Prostate gland (tissue), 2 donors: ENCODE measurements at regions not wholly inside any gene's neighbourhood (a gene's known extent, or its start where the extent isn't known, plus 50 kb on each side); places are given as distances from the start of the nearest gene placed in this dataset.

Experiments used
- DNase-seq: peaks from one replicate; pipeline ENCODE4 v3.0.0-alpha.2; 2019; ENCODE audit warnings: low spot score
- H3K27ac ChIP-seq, 2 donors: fragments of 200-600 bp; sonication (generic); 2 replicates each; pipeline ENCODE4 v1.5.1; 2017 to 2019
- H3K27me3 ChIP-seq: fragments of 200-600 bp; sonication (generic); replicated peaks from 2 replicates; pipeline ENCODE4 v1.5.1; 2019; ENCODE audit not compliant: insufficient read depth
- H3K36me3 ChIP-seq, 2 donors: fragments of 200-600 bp; sonication (generic); 1 replicate in 1 of 2; 2 replicates in 1 of 2; pipeline versions ENCODE4 v1.5.1 to v1.8.1; 2017 to 2019
- H3K4me1 ChIP-seq: fragments of 200-600 bp; sonication (generic); replicated peaks from 2 replicates; pipeline ENCODE4 v1.5.1; 2019
- H3K4me3 ChIP-seq, 2 donors: fragments of 200-600 bp; sonication (generic); 2 replicates each; pipeline ENCODE4 v1.5.1; 2017 to 2019
- H3K9me3 ChIP-seq: fragments of 200-600 bp; sonication (generic); 2 replicates; pipeline ENCODE4 v1.5.1; 2017
- POLR2A ChIP-seq: fragments of 450-650 bp; IDR thresholded peaks from one replicate; pipeline ENCODE4 v1.6.1; 2016; ENCODE audit warnings: antibody characterized with exemption, mild to moderate bottlenecking
- POLR2AphosphoS5 ChIP-seq: sonication (generic); formaldehyde crosslinking; IDR thresholded peaks from one replicate; pipeline ENCODE4 v1.6.1; 2017; ENCODE audit warnings: antibody characterized with exemption
- WGBS: methylation state at CpG from one replicate; pipeline ENCODE4 v1.1.5; 2018; 5-methylcytosine and 5-hydroxymethylcytosine counted together
- intact Hi-C: fragments of 100-400 bp; cut with DNase I; formaldehyde crosslinking; loops from one replicate; pipeline ENCODE4 v1.14.2; 2022
- TF ChIP-seq, protein P1 (sequence below), 4 experiments: fragments of 200-600 bp in 2 of 4; fragments of 450-650 bp in 2 of 4; sonication (generic) in 2 of 4; IDR thresholded peaks; 1 replicate in 3 of 4; 2 replicates in 1 of 4; pipeline ENCODE4 v1.5.1; 2016 to 2019; ENCODE audit warnings: antibody characterized with exemption in 4 of 4, mild to moderate bottlenecking in 2 of 4, moderate library complexity in 2 of 4

DNA sequence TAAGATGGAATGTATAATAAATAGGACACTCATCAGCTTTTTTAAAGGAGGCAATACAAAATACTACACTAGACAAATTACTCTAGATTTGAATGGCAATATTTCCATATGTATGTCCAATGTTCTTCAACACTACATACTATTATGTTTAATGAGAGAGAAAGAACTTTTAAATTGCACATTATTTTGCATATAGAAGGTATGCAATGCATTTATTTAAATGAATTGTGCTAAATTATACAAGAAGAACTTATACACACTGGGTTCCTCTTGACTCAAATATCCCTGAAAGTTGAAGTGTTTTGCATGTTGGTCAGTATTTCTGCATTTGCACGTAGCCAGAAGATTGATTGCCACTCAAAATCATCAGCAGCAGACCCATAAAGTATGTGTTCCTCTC is 839.6 kb downstream of the ADGRL2 start:
- Histone ChIP-seq H3K27ac (no peak overlapping the region), H3K27me3 (no peaks in the 10 kb centered on the region), H3K4me1 (no peaks in the 10 kb centered on the region), H3K4me3 (no peak overlapping the region), H3K36me3 (no peaks in the 10 kb centered on the region), H3K9me3 (no peaks in the 10 kb centered on the region)
- intact Hi-C loops = no loop called here
- no peak for DNase-seq
- TF ChIP-seq POLR2A (no peak), POLR2AphosphoS5 (no peak)
- TF ChIP-seq, protein P1, sequence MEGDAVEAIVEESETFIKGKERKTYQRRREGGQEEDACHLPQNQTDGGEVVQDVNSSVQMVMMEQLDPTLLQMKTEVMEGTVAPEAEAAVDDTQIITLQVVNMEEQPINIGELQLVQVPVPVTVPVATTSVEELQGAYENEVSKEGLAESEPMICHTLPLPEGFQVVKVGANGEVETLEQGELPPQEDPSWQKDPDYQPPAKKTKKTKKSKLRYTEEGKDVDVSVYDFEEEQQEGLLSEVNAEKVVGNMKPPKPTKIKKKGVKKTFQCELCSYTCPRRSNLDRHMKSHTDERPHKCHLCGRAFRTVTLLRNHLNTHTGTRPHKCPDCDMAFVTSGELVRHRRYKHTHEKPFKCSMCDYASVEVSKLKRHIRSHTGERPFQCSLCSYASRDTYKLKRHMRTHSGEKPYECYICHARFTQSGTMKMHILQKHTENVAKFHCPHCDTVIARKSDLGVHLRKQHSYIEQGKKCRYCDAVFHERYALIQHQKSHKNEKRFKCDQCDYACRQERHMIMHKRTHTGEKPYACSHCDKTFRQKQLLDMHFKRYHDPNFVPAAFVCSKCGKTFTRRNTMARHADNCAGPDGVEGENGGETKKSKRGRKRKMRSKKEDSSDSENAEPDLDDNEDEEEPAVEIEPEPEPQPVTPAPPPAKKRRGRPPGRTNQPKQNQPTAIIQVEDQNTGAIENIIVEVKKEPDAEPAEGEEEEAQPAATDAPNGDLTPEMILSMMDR (IDR thresholded peaks at IDR 0.05) = no peak
- 77% methylated on average over 1 of the region's 1 CpG for WGBS

- Histone ChIP-seq H3K4me3 (no peak overlapping the region), H3K27me3 (no peaks in the 10 kb centered on the region), H3K9me3 (no peaks in the 10 kb centered on the region), H3K36me3 (no peaks in the 10 kb centered on the region), H3K27ac (no peak overlapping the region), H3K4me1 (no peaks in the 10 kb centered on the region)
- WGBS = 43% methylated on average over 1 of the region's 1 CpG
- DNase-seq = no peak
- intact Hi-C loops = no loop called here
- TF ChIP-seq POLR2A = no peak
- TF ChIP-seq, protein P1 (IDR thresholded peaks at IDR 0.05) = no peak
- TF ChIP-seq POLR2AphosphoS5 = no peak
These were observed 833.5 kb downstream of the ADGRL2 start for GRCh38 chr1:82634266-82634665.

- Histone ChIP-seq H3K4me3 (no peak overlapping the region), H3K9me3 (no peaks in the 10 kb centered on the region), H3K36me3 (no peaks in the 10 kb centered on the region), H3K4me1 (no peaks in the 10 kb centered on the region), H3K27me3 (no peaks in the 10 kb centered on the region), H3K27ac (no peak overlapping the region)
- no peak for DNase-seq
- TF ChIP-seq, protein P1 (IDR thresholded peaks at IDR 0.05) = no peak
- TF ChIP-seq POLR2AphosphoS5 = no peak
- TF ChIP-seq POLR2A = no peak
- intact Hi-C loops = no loop called here
- 75% methylated on average over 1 of the region's 1 CpG for WGBS
These were observed 831.4 kb downstream of the ADGRL2 start for GRCh38 chr1:82632155-82632554.

- Histone ChIP-seq H3K27me3 (no peaks in the 10 kb centered on the region), H3K27ac (no peak overlapping the region), H3K4me1 (no peaks in the 10 kb centered on the region), H3K4me3 (no peak overlapping the region), H3K36me3 (no peaks in the 10 kb centered on the region), H3K9me3 (no peaks in the 10 kb centered on the region)
- no peak for DNase-seq
- intact Hi-C loops = no loop called here
- TF ChIP-seq POLR2AphosphoS5 (no peak), POLR2A (no peak)
- TF ChIP-seq, protein P1 (IDR thresholded peaks at IDR 0.05) = no peak
- 100% methylated on average over 2 of the region's 2 CpGs for WGBS
These were observed 828.2 kb downstream of the ADGRL2 start for GRCh38 chr1:82628887-82629286.

- intact Hi-C loops = no loop called here
- no peaks in the 10 kb centered on the region for H3K27me3 ChIP-seq
- no peaks in the 10 kb centered on the region for H3K36me3 ChIP-seq
- 89% methylated on average over 1 of the region's 1 CpG for WGBS
- no peak overlapping the region for H3K4me3 ChIP-seq
- H3K27ac ChIP-seq = no peak overlapping the region
- no peaks in the 10 kb centered on the region for H3K4me1 ChIP-seq
- DNase-seq = no peak
- no peak for TF ChIP-seq POLR2A
- TF ChIP-seq, protein P1 (IDR thresholded peaks at IDR 0.05) = no peak
- TF ChIP-seq POLR2AphosphoS5 = no peak
- H3K9me3 ChIP-seq = no peaks in the 10 kb centered on the region
These were observed 824.8 kb downstream of the ADGRL2 start for GRCh38 chr1:82625537-82625936.
